OCI-LY3 (cell line): ENCODE measurements at regions not wholly inside any gene's neighbourhood (a gene's known extent, or its start where the extent isn't known, plus 50 kb on each side); places are given as distances from the start of the nearest gene placed in this dataset.

Experiments
- H2AFZ ChIP-seq: fragments of 200-600, 300-600 bp; shearing (Covaris generic); 2 replicates; pipeline ENCODE4 v1.6.0; 2014; ENCODE audit warnings: antibody characterized with exemption, low read depth, low read length
- H3K27ac ChIP-seq: fragments of 200-600, 300-600 bp; sonication (generic); 2 replicates; pipeline ENCODE4 v1.5.1; 2014; ENCODE audit warnings: mild to moderate bottlenecking, low read length, moderate library complexity, mixed read lengths
- H3K27me3 ChIP-seq: fragments of 200-600, 300-600 bp; sonication (generic); 2 replicates; pipeline ENCODE4 v1.6.1; 2014; ENCODE audit warnings: low read depth, low read length, mixed read lengths
- H3K36me3 ChIP-seq: fragments of 200-600, 300-600 bp; sonication (generic); replicated peaks from 2 replicates; pipeline ENCODE3; 2014; ENCODE audit warnings: low read depth, low read length, mixed read lengths
- H3K4me1 ChIP-seq: fragments of 300-600, 200-600 bp; sonication (generic); 2 replicates; pipeline ENCODE4 v1.6.1; 2014; ENCODE audit warnings: low read length, mixed read lengths
- H3K4me2 ChIP-seq: fragments of 200-600, 300-600 bp; sonication (generic); 2 replicates; pipeline ENCODE4 v1.6.1; 2014; ENCODE audit warnings: low read length, mixed read lengths
- H3K4me3 ChIP-seq: fragments of 300-600, 200-600 bp; sonication (generic); 2 replicates; pipeline ENCODE4 v1.5.1; 2014; ENCODE audit warnings: antibody characterized with exemption, mild to moderate bottlenecking, low read length, moderate library complexity
- H3K79me2 ChIP-seq: fragments of 300-600, 200-600 bp; shearing (Covaris generic); 2 replicates; pipeline ENCODE4 v1.6.1; 2014; ENCODE audit warnings: mild to moderate bottlenecking, low read length, mixed read lengths
- H3K9ac ChIP-seq: fragments of 300-600, 200-600 bp; shearing (Covaris generic); 2 replicates; pipeline ENCODE4 v1.6.0; 2014; ENCODE audit warnings: mild to moderate bottlenecking, low read length, moderate library complexity
- H3K9me3 ChIP-seq: fragments of 200-600, 300-600 bp; shearing (Covaris generic); 2 replicates; pipeline ENCODE4 v1.6.1; 2014; ENCODE audit warnings: low read length, mixed read lengths; ENCODE audit not compliant: insufficient read depth
- H4K20me1 ChIP-seq: fragments of 200-600, 300-600 bp; sonication (generic); 2 replicates; pipeline ENCODE4 v1.6.1; 2016; ENCODE audit warnings: low read length, mixed read lengths; ENCODE audit not compliant: insufficient read depth
- CTCF ChIP-seq: fragments of 200-600, 300-600 bp; sonication (generic); IDR thresholded peaks from 2 replicates; pipeline ENCODE4 v1.5.1; 2014; ENCODE audit warnings: antibody characterized with exemption, low read length, low read depth
- EZH2phosphoT487 ChIP-seq: fragments of 200-600 bp; shearing (Covaris generic); IDR thresholded peaks from 2 replicates; pipeline ENCODE4 v1.6.1; 2018; ENCODE audit warnings: antibody characterized with exemption, mixed run types, low read depth

GRCh38 chr2:146597291-146597690, 1247.5 kb upstream of the ACVR2A start:
- TF ChIP-seq CTCF (no peak), EZH2phosphoT487 (no peak)
- Histone ChIP-seq H3K36me3 (no peaks in the 10 kb centered on the region), H3K9me3 (no peaks in the 10 kb centered on the region), H3K27me3 (no peaks in the 10 kb centered on the region), H2AFZ (no peak overlapping the region), H3K4me2 (no peak overlapping the region), H3K9ac (no peak overlapping the region), H3K4me1 (no peaks in the 10 kb centered on the region), H3K27ac (no peak overlapping the region), H3K79me2 (no peaks in the 10 kb centered on the region), H3K4me3 (no peak overlapping the region), H4K20me1 (no peaks in the 10 kb centered on the region)

DNA sequence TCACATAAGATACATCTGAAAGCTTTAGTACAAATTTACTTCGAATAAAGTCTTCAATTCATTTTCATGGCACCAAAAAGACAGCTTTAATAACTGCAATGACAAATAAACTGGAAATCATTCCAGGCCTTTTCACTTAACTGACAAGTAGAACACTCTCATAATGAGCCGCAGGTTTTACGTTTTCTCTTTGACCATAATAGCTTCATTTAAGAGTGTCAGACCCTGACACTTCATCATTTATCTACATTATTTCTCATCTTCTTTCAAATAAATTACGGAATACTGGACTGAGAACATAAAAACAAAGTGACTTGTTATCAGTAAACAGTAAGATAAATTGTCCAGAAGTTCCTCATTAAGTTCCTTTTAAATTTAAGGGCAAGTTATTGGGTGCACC, 1252.9 kb upstream of the ACVR2A start:
- Histone ChIP-seq H3K27ac (no peak overlapping the region), H3K4me1 (no peaks in the 10 kb centered on the region), H2AFZ (no peak overlapping the region), H3K4me3 (no peak overlapping the region), H3K9me3 (no peaks in the 10 kb centered on the region), H3K4me2 (no peak overlapping the region), H4K20me1 (no peaks in the 10 kb centered on the region), H3K79me2 (no peaks in the 10 kb centered on the region), H3K27me3 (no peaks in the 10 kb centered on the region), H3K9ac (no peak overlapping the region), H3K36me3 (no peaks in the 10 kb centered on the region)
- TF ChIP-seq EZH2phosphoT487 (no peak), CTCF (no peak)

GRCh38 chr2:146587291-146587713, 1257.5 kb upstream of the ACVR2A start:
- H3K79me2 ChIP-seq = no peaks in the 10 kb centered on the region
- no peaks in the 10 kb centered on the region for H3K36me3 ChIP-seq
- no peak overlapping the region for H3K4me3 ChIP-seq
- H3K4me2 ChIP-seq = no peak overlapping the region
- H2AFZ ChIP-seq = no peak overlapping the region
- H3K9ac ChIP-seq = no peak overlapping the region
- no peak for TF ChIP-seq CTCF
- TF ChIP-seq EZH2phosphoT487 = no peak
- no peak overlapping the region for H3K27ac ChIP-seq
- H3K4me1 ChIP-seq = no peaks in the 10 kb centered on the region
- no peaks in the 10 kb centered on the region for H4K20me1 ChIP-seq
- H3K27me3 ChIP-seq = no peaks in the 10 kb centered on the region
- no peaks in the 10 kb centered on the region for H3K9me3 ChIP-seq

- Histone ChIP-seq H3K4me1 (no peaks in the 10 kb centered on the region), H3K36me3 (no peaks in the 10 kb centered on the region), H3K9ac (no peak overlapping the region), H3K27ac (no peak overlapping the region), H3K79me2 (no peaks in the 10 kb centered on the region), H4K20me1 (no peaks in the 10 kb centered on the region), H2AFZ (no peak overlapping the region), H3K4me2 (no peak overlapping the region), H3K4me3 (no peak overlapping the region), H3K9me3 (no peaks in the 10 kb centered on the region), H3K27me3 (no peaks in the 10 kb centered on the region)
- TF ChIP-seq CTCF (no peak), EZH2phosphoT487 (no peak)
Observed at GRCh38 chr2:146584316-146584715, 1260.5 kb upstream of the ACVR2A start.
